ENCODE measurements at regions not wholly inside any gene's neighbourhood (a gene's known extent, or its start where the extent isn't known, plus 50 kb on each side); places are given as distances from the start of the nearest gene placed in this dataset.

DNA sequence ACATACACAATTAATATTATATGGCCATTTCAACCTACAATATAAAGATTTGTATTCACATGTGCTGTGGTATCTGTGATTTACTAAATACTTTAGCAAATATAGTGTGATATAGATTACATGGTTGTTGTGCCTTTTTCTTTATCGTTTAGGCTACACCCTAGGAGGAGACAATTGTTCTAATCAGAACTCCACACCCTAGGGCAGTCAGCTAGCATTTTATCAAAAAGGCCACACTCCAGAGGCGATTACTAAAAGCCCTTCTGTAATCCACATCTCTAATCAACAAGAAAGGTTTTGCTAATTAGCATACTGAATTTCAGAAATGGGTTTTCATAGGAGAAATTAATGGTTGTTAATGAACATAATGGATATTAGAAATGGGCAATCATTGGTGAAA lies 319.5 kb upstream of the NOCT start:
- H3K9me3 ChIP-seq (replicated peaks; ENCODE audit: control insufficient read depth, insufficient read depth, low read length), result no peaks in the 10 kb centered on the region
- dilution Hi-C loops (cut with MboI; ENCODE audit: extremely low pct_ligation_motif_present, low sequenced_read_pairs) (no loop called here), intact Hi-C loops (cut with micrococcal nuclease) (no loop called here)
- no peaks in the 10 kb centered on the region for H3K4me1 ChIP-seq (ENCODE audit: control insufficient read depth, extremely low read depth, insufficient read depth, low read length)
- H2AFZ ChIP-seq (ENCODE audit: low read depth, low read length), result no peak overlapping the region
- H3K4me2 ChIP-seq (ENCODE audit: insufficient read depth, low read length), result no peak overlapping the region
- DNase-seq (ENCODE audit: low read depth, low spot score), result no peak
- CTCF ChIA-PET, result interaction anchor here (1.5 kb wide), 1 partner anchor 15 kb away, joined by 7 read pairs; no protein-coding TSS in a partner anchor
- TF ChIP-seq MYC (IDR thresholded peaks at IDR 0.05; ENCODE audit: low read depth, low read length), result no peak
- TF ChIP-seq, protein P1, sequence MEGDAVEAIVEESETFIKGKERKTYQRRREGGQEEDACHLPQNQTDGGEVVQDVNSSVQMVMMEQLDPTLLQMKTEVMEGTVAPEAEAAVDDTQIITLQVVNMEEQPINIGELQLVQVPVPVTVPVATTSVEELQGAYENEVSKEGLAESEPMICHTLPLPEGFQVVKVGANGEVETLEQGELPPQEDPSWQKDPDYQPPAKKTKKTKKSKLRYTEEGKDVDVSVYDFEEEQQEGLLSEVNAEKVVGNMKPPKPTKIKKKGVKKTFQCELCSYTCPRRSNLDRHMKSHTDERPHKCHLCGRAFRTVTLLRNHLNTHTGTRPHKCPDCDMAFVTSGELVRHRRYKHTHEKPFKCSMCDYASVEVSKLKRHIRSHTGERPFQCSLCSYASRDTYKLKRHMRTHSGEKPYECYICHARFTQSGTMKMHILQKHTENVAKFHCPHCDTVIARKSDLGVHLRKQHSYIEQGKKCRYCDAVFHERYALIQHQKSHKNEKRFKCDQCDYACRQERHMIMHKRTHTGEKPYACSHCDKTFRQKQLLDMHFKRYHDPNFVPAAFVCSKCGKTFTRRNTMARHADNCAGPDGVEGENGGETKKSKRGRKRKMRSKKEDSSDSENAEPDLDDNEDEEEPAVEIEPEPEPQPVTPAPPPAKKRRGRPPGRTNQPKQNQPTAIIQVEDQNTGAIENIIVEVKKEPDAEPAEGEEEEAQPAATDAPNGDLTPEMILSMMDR (IDR thresholded peaks at IDR 0.05; ENCODE audit: extremely low read depth in 1 of 2, insufficient read depth in 1 of 2, low read depth in 1 of 2, low read length in 2 of 2), result no peak
- no peak for TF ChIP-seq POLR2A (IDR thresholded peaks at IDR 0.05; ENCODE audit: low read depth, low read length)
- TF ChIP-seq FOS (IDR thresholded peaks at IDR 0.05; ENCODE audit: borderline replicate concordance, insufficient read depth, low read length), result no peak
- TF ChIP-seq, protein P2, sequence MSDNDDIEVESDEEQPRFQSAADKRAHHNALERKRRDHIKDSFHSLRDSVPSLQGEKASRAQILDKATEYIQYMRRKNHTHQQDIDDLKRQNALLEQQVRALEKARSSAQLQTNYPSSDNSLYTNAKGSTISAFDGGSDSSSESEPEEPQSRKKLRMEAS (IDR thresholded peaks at IDR 0.05; ENCODE audit: insufficient read depth, insufficient read length), result no peak
- no peak for TF ChIP-seq JUN (IDR thresholded peaks at IDR 0.05; ENCODE audit: borderline replicate concordance, insufficient read depth, insufficient read length, low read depth)
- H3K4me3 ChIP-seq (replicated peaks in 1 of 3; ENCODE audit: insufficient read depth in 1 of 3, low read depth in 1 of 3, low read length in 3 of 3), result no peak overlapping the region
- no peak overlapping the region for H3K27ac ChIP-seq (ENCODE audit: insufficient read depth, low read depth, low read length)
- no peaks in the 10 kb centered on the region for H3K9me1 ChIP-seq (replicated peaks; ENCODE audit: control insufficient read depth, extremely low read depth, insufficient read depth, low read length)
- no peaks in the 10 kb centered on the region for H3K79me2 ChIP-seq (ENCODE audit: control insufficient read depth, insufficient read depth, low read length)
- H3K9ac ChIP-seq (replicated peaks; ENCODE audit: extremely low read depth, insufficient read depth, low read length), result no peak overlapping the region
- FAIRE-seq, result no peak
- H3K36me3 ChIP-seq (ENCODE audit: control insufficient read depth in 2 of 2, extremely low read depth in 1 of 2, insufficient read depth in 2 of 2, low read length in 2 of 2), result no peaks in the 10 kb centered on the region
- H3K27me3 ChIP-seq (ENCODE audit: control insufficient read depth in 2 of 2, insufficient read depth in 2 of 2, low read length in 2 of 2), result peaks cover 4 to 11% of the 10 kb centered on the region in 2 experiments
- no peaks in the 10 kb centered on the region for H4K20me1 ChIP-seq (replicated peaks; ENCODE audit: control insufficient read depth, extremely low read depth, insufficient read depth, low read length)
- BruUV-seq (replicated peaks), result no TSS peak
- POLR2A ChIA-PET, result no interaction called here

DNA sequence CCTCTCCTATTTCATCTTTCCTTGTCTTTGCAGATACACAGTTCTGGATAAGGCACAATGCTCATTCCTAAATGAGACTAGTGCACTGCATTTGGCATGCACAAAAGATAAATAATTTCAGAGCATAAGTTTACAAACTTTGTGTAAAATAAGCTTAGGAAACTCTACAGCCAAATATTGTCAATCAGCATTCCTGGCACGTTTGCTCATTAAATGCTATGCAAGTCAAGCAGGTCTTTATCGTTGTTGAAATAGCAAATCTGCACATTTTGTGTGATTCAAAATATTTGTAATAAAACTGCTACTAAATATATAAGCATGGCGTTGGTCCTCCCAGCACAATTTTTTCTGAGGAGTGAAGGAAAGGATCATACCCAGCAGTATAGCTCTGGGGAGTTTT lies 322.1 kb upstream of the NOCT start:
- Histone ChIP-seq H3K4me1 (ENCODE audit: control insufficient read depth, extremely low read depth, insufficient read depth, low read length) (no peaks in the 10 kb centered on the region), H3K4me2 (ENCODE audit: insufficient read depth, low read length) (no peak overlapping the region), H3K9me3 (replicated peaks; ENCODE audit: control insufficient read depth, insufficient read depth, low read length) (no peaks in the 10 kb centered on the region), H3K27ac (ENCODE audit: insufficient read depth, low read depth, low read length) (no peak overlapping the region), H4K20me1 (replicated peaks; ENCODE audit: control insufficient read depth, extremely low read depth, insufficient read depth, low read length) (no peaks in the 10 kb centered on the region), H3K9ac (replicated peaks; ENCODE audit: extremely low read depth, insufficient read depth, low read length) (no peak overlapping the region), H2AFZ (ENCODE audit: low read depth, low read length) (no peak overlapping the region), H3K36me3 (ENCODE audit: control insufficient read depth in 2 of 2, extremely low read depth in 1 of 2, insufficient read depth in 2 of 2, low read length in 2 of 2) (no peaks in the 10 kb centered on the region), H3K9me1 (replicated peaks; ENCODE audit: control insufficient read depth, extremely low read depth, insufficient read depth, low read length) (no peaks in the 10 kb centered on the region), H3K27me3 (ENCODE audit: control insufficient read depth in 2 of 2, insufficient read depth in 2 of 2, low read length in 2 of 2) (peaks cover 0 to 8% of the 10 kb centered on the region in 2 experiments), H3K4me3 (replicated peaks in 1 of 3; ENCODE audit: insufficient read depth in 1 of 3, low read depth in 1 of 3, low read length in 3 of 3) (no peak overlapping the region), H3K79me2 (ENCODE audit: control insufficient read depth, insufficient read depth, low read length) (no peaks in the 10 kb centered on the region)
- DNase-seq (ENCODE audit: low read depth, low spot score), result no peak
- TF ChIP-seq, protein P1 (IDR thresholded peaks at IDR 0.05; ENCODE audit: extremely low read depth in 1 of 2, insufficient read depth in 1 of 2, low read depth in 1 of 2, low read length in 2 of 2), result no peak
- TF ChIP-seq POLR2AphosphoS5 (IDR thresholded peaks at IDR 0.05; ENCODE audit: insufficient read depth, low read depth, low read length) (no peak), POLR2A (IDR thresholded peaks at IDR 0.05; ENCODE audit: low read depth, low read length) (no peak), JUN (IDR thresholded peaks at IDR 0.05; ENCODE audit: borderline replicate concordance, insufficient read depth, insufficient read length, low read depth) (no peak), MYC (IDR thresholded peaks at IDR 0.05; ENCODE audit: low read depth, low read length) (no peak), FOS (IDR thresholded peaks at IDR 0.05; ENCODE audit: borderline replicate concordance, insufficient read depth, low read length) (no peak), GATA2 (IDR thresholded peaks at IDR 0.05; ENCODE audit: insufficient read depth, insufficient read length, low read depth, low read length) (no peak), EZH2 (IDR thresholded peaks at IDR 0.05; ENCODE audit: borderline replicate concordance, low read depth, low read length, severe bottlenecking) (no peak)
- TF ChIP-seq, protein P2 (IDR thresholded peaks at IDR 0.05; ENCODE audit: insufficient read depth, insufficient read length), result no peak
- FAIRE-seq, result no peak
- dilution Hi-C loops (cut with MboI; ENCODE audit: extremely low pct_ligation_motif_present, low sequenced_read_pairs) (no loop called here), intact Hi-C loops (cut with micrococcal nuclease) (no loop called here)
- ChIA-PET POLR2A (no interaction called here), CTCF (interaction anchor here (1.5 kb wide), 1 partner anchor 13 kb away, joined by 3 read pairs; no protein-coding TSS in a partner anchor)
- no TSS peak for BruUV-seq (replicated peaks)
